Activated CD4-positive, alpha-beta T cell treated with anti-CD3 and anti-CD28 coated beads, Interleukin-2, amount 10 ng/mL, durations not matched to agents 7 days and 5 days (primary cell): ENCODE measurements at regions not wholly inside any gene's neighbourhood (a gene's known extent, or its start where the extent isn't known, plus 50 kb on each side); places are given as distances from the start of the nearest gene placed in this dataset.

ENCODE experiments used
- CTCF ChIA-PET: fragments of 350-600 bp; sonication (Branson Sonifier 250); formaldehyde crosslinking; loops from one replicate; lab custom pipeline; 2021; ENCODE audit warnings: antibody characterized with exemption; lab: Charles Lee
- POLR2A ChIA-PET: fragments of 350-600 bp; sonication (Branson Sonifier 250); formaldehyde crosslinking; loops from one replicate; lab custom pipeline; 2021; ENCODE audit warnings: antibody characterized with exemption; lab: Charles Lee
- DNase-seq: peaks from one replicate; pipeline ENCODE4 v3.0.0-alpha.2; 2020
- H3K27ac Mint-ChIP-seq: one replicate; pipeline ENCODE4 v1.8.0; 2021; ENCODE audit warnings: mild to moderate bottlenecking, moderate library complexity, mixed read lengths
- H3K27me3 Mint-ChIP-seq: one replicate; pipeline ENCODE4 v1.8.0; 2021; ENCODE audit warnings: mixed read lengths
- H3K36me3 Mint-ChIP-seq: one replicate; pipeline ENCODE4 v1.8.0; 2021; ENCODE audit warnings: low read depth, mixed read lengths
- H3K4me1 Mint-ChIP-seq: one replicate; pipeline ENCODE4 v1.8.0; 2021; ENCODE audit warnings: mixed read lengths
- H3K4me3 Mint-ChIP-seq: one replicate; pipeline ENCODE4 v1.8.0; 2021; ENCODE audit warnings: mild to moderate bottlenecking, moderate library complexity, mixed read lengths
- H3K9me3 Mint-ChIP-seq: one replicate; pipeline ENCODE4 v1.8.0; 2021; ENCODE audit warnings: mixed read lengths

DNA sequence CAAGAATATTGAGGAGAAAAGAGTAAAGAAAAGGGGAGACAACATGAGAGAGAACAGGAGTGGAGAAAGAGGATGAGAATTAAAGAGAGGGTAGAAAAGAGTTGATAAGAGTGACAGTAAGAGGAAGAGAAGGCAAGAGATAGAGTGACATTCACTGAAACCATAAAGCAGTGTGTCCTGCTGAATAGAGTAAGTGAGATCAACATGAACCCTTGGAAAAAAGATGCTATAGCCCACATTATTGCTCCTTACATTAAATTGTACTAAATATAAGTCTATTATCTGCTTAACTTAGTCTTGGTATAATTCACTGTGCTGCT, 489.5 kb downstream of the SHISA9 start:
- DNase-seq = no peak

DNA sequence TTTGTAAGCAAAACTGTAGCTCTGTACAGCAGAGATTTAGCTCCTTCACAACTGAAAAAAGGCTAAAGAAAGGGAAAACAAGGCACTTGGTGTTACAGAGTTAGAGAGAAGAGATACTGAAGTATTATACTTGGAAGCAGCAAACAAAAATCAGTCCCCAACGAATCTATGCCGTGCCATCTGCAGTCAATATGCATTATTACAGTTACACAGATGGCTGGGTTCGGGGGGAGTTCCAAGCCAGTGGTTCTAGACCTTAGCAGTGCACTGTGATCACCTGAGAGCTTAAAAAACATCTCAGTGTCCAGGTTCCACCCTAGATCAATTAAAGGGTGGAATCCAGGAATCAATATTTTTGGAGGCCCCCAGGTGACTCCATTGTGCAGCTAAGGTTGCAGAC, 489.9 kb downstream of the SHISA9 start:
- Mint-ChIP-seq H3K36me3 (no peaks in the 10 kb centered on the region), H3K9me3 (peaks cover 5% of the 10 kb centered on the region), H3K4me3 (no peak overlapping the region), H3K27me3 (no peaks in the 10 kb centered on the region), H3K4me1 (no peaks in the 10 kb centered on the region), H3K27ac (no peak overlapping the region)
- ChIA-PET POLR2A (no interaction called here), CTCF (no interaction called here)
- no peak for DNase-seq

More for the DNA sequence above, 489.5 kb downstream of the SHISA9 start:
- no peaks in the 10 kb centered on the region for H3K36me3 Mint-ChIP-seq
- no peaks in the 10 kb centered on the region for H3K4me1 Mint-ChIP-seq
- no peaks in the 10 kb centered on the region for H3K27me3 Mint-ChIP-seq
- H3K27ac Mint-ChIP-seq = no peak overlapping the region
- peaks cover 5% of the 10 kb centered on the region for H3K9me3 Mint-ChIP-seq
- ChIA-PET CTCF (no interaction called here), POLR2A (no interaction called here)
- H3K4me3 Mint-ChIP-seq = no peak overlapping the region

DNA sequence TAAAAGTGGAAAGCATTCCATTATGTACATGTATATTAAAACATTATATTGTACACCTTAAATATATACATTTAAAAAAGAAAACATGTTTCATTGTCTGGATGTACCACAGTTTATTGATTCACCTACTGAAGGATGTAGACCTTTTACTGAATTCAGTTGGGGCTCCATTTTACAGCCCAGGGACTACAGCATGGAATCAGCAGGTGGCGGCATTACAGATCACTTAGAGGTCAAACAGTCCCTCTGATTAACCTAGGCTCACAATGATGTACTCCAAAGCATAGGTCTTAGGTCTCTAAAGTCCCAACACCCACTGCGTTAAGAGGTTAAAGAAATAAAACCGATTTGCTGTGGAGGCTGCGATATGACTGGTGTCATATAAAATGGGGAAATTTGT, 490.9 kb downstream of the SHISA9 start:
- ChIA-PET POLR2A (no interaction called here), CTCF (no interaction called here)
- no peak overlapping the region for H3K27ac Mint-ChIP-seq
- DNase-seq = no peak
- H3K4me1 Mint-ChIP-seq = no peaks in the 10 kb centered on the region
- no peaks in the 10 kb centered on the region for H3K27me3 Mint-ChIP-seq
- H3K4me3 Mint-ChIP-seq = no peak overlapping the region
- no peaks in the 10 kb centered on the region for H3K36me3 Mint-ChIP-seq
- H3K9me3 Mint-ChIP-seq = peaks cover 3% of the 10 kb centered on the region

DNA sequence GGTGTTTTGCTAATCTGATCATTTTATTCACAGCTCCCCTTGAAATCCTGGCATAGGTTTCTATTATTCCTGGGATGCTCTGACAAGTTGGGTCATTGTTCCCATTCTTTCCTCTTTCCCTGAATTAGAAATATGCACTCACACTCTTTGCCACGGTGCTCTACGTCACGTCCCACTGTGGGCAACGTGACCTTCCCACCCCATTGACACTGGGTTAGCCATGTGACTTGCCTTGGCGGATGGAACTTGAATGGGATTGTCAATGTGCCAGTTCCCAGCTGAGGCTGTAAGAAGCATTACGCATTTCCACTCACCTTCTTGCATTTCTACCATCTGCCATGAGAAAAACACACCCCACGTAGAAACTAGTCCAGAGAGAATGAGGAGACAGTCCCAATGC, 492.4 kb downstream of the SHISA9 start:
- ChIA-PET POLR2A (no interaction called here), CTCF (no interaction called here)
- H3K4me1 Mint-ChIP-seq = no peaks in the 10 kb centered on the region
- no peak for DNase-seq
- no peak overlapping the region for H3K27ac Mint-ChIP-seq
- no peaks in the 10 kb centered on the region for H3K36me3 Mint-ChIP-seq
- no peak overlapping the region for H3K4me3 Mint-ChIP-seq
- H3K9me3 Mint-ChIP-seq = no peaks in the 10 kb centered on the region
- H3K27me3 Mint-ChIP-seq = no peaks in the 10 kb centered on the region

DNA sequence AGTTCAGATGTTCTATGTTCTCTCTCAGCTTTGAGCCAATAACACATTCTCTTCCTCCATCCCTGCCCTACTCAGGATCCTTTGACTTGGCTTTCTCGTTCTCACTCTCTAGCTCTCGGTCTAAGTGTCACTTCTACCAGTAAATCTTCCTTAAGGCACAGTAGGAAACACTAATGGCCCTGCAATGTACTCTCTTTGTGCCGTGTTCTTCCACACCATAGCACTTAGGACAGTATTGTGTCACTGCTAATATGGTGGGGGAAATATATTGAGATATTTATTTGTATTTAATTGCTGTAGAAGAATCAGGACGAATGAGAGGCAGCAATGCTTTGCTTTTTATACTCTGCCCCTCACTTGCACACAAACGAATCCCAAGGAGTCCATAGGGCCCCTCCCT, 493.1 kb downstream of the SHISA9 start:
- H3K27me3 Mint-ChIP-seq = no peaks in the 10 kb centered on the region
- H3K9me3 Mint-ChIP-seq = no peaks in the 10 kb centered on the region
- H3K4me1 Mint-ChIP-seq = no peaks in the 10 kb centered on the region
- no peak for DNase-seq
- no peak overlapping the region for H3K4me3 Mint-ChIP-seq
- CTCF ChIA-PET = no interaction called here
- H3K27ac Mint-ChIP-seq = no peak overlapping the region
- H3K36me3 Mint-ChIP-seq = no peaks in the 10 kb centered on the region
- POLR2A ChIA-PET = no interaction called here

DNA sequence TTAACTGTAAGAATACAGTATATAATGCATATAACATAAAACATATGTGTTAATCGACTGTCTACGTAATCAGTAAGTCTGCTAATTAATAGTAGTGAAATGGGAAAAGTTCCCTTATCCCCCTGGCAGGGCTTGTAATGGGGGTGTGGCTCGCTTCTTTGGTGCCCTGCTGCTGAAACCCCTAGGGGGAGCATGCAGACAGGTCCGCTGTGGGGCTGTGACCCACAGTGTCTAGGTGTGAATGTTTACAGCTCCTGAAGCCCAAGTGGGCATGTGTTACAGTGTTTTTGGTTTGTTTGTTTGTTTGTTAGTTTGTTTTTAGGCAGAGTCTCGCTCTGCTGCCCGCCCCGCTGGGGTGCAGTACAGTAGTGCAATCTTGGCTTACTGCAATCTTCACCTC, 495.7 kb downstream of the SHISA9 start:
- ChIA-PET CTCF (no interaction called here), POLR2A (no interaction called here)
- no peak for DNase-seq
- H3K9me3 Mint-ChIP-seq = peaks cover 2% of the 10 kb centered on the region
- H3K4me1 Mint-ChIP-seq = no peaks in the 10 kb centered on the region
- no peak overlapping the region for H3K4me3 Mint-ChIP-seq
- H3K27ac Mint-ChIP-seq = no peak overlapping the region
- no peaks in the 10 kb centered on the region for H3K27me3 Mint-ChIP-seq
- no peaks in the 10 kb centered on the region for H3K36me3 Mint-ChIP-seq

DNA sequence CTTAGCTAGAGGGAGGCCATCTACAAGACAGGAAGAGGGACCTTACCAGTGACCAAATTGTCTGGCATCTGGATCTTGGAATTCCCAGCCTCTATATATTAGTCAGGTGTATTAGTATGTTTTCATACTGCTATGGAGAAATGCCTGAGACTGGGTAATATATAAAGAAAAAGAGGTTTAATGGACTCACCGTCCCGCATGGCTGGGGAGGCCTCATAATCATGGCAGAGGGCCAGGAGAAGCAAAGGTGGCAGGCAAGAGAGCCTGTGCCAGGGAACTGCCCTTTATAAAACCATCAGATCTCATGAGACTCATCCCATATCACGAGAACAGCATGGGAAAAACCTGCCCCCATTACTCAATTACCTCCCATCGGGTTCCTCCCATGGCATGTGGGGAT, 500.2 kb downstream of the SHISA9 start:
- ChIA-PET POLR2A (no interaction called here), CTCF (no interaction called here)
- no peak overlapping the region for H3K4me3 Mint-ChIP-seq

DNA sequence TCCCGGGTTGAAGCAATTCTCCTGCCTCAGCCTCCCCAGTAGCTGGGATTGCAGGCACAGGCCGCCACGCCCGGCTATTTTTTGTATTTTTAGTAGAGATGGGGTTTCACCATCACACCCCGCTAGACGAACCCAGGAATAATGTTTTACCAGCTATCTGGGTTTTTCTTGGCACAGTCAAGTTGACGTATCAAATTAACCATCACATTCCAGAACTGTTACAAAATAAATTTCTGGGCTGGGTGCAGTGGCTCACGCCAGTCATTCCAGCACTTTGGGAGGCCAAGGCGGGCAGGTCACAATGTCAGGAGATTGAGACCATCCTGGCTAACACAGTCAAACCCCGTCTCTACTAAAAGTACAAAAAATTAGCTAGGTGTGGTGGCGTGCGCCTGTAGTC, 501.2 kb downstream of the SHISA9 start:
- CTCF ChIA-PET = no interaction called here
- H3K27ac Mint-ChIP-seq = no peak overlapping the region
- no peak for DNase-seq
- H3K9me3 Mint-ChIP-seq = peaks cover 2% of the 10 kb centered on the region
- POLR2A ChIA-PET = no interaction called here
- no peak overlapping the region for H3K4me3 Mint-ChIP-seq
- no peaks in the 10 kb centered on the region for H3K36me3 Mint-ChIP-seq
- no peaks in the 10 kb centered on the region for H3K4me1 Mint-ChIP-seq
- H3K27me3 Mint-ChIP-seq = no peaks in the 10 kb centered on the region

More for the DNA sequence above, 500.2 kb downstream of the SHISA9 start:
- no peak for DNase-seq
- Mint-ChIP-seq H3K27me3 (no peaks in the 10 kb centered on the region), H3K36me3 (no peaks in the 10 kb centered on the region), H3K27ac (no peak overlapping the region), H3K9me3 (peaks cover 2% of the 10 kb centered on the region), H3K4me1 (no peaks in the 10 kb centered on the region)

DNA sequence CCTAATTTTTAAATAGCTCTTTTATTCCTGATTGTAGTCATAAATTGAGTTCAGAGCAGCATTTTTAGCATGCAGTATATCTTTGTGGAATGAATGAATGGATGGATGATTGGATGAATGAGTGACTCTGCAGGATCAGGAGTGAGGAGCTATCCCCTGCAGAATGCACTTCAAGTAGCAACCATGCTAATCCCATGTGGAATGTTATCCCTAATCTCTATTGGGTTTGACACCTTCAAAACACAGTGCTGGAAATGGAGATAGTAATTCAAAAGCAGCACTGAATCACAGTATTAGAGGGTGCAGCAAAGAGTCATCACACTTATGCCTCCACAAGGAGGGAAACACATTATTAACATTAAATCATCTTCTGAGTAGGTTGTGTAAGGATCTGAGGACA, 501.9 kb downstream of the SHISA9 start:
- no peak for DNase-seq
- Mint-ChIP-seq H3K36me3 (no peaks in the 10 kb centered on the region), H3K4me1 (no peaks in the 10 kb centered on the region), H3K4me3 (no peak overlapping the region), H3K9me3 (peaks cover 2% of the 10 kb centered on the region), H3K27me3 (no peaks in the 10 kb centered on the region), H3K27ac (no peak overlapping the region)
- POLR2A ChIA-PET = no interaction called here
- CTCF ChIA-PET = no interaction called here

DNA sequence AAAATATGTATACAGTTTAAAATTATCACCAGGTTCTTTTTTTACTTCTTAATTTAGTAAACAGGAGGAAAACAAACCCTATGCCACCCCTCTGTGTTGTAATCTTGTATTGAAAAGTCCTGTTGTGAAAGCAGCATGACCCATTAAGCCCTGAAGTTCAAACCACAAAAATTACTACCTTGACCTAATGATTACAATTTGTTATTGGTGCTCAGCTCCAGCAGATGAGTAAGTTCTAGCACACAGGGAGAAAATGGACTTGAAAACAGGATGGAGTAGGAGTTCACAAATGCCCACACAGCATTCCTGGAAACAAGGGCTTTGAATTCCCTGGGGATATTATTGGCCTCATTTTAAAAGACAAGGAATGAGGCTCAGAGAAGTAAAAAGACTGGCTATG, 505.8 kb upstream of the ERCC4 start:
- no peaks in the 10 kb centered on the region for H3K36me3 Mint-ChIP-seq
- no peak overlapping the region for H3K27ac Mint-ChIP-seq
- DNase-seq = no peak
- H3K27me3 Mint-ChIP-seq = no peaks in the 10 kb centered on the region
- no peak overlapping the region for H3K4me3 Mint-ChIP-seq
- CTCF ChIA-PET = no interaction called here
- POLR2A ChIA-PET = no interaction called here
- no peaks in the 10 kb centered on the region for H3K9me3 Mint-ChIP-seq
- H3K4me1 Mint-ChIP-seq = no peaks in the 10 kb centered on the region

DNA sequence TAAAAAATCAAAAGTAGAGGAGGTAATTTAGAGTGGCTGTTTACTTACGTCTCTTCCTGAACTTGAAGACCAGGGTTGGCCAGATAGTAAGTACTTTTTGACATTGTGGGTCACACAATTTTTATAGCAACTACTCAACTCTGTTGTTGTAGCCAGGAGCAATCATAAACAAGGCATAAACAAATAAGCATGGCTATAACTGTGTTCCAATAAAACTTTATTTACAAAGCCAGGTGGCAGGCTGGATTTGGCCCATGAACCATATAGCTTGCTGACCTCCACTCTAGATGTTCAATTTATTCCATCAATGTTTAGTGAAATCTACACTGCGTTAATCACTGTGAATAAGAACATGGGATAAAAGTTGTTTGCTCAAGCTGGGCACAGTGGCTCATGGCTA, 500.4 kb upstream of the ERCC4 start:
- ChIA-PET POLR2A (no interaction called here), CTCF (no interaction called here)
- H3K36me3 Mint-ChIP-seq = no peaks in the 10 kb centered on the region
- H3K4me1 Mint-ChIP-seq = no peaks in the 10 kb centered on the region
- H3K27ac Mint-ChIP-seq = no peak overlapping the region
- no peaks in the 10 kb centered on the region for H3K27me3 Mint-ChIP-seq
- no peaks in the 10 kb centered on the region for H3K9me3 Mint-ChIP-seq
- no peak for DNase-seq
- H3K4me3 Mint-ChIP-seq = no peak overlapping the region

DNA sequence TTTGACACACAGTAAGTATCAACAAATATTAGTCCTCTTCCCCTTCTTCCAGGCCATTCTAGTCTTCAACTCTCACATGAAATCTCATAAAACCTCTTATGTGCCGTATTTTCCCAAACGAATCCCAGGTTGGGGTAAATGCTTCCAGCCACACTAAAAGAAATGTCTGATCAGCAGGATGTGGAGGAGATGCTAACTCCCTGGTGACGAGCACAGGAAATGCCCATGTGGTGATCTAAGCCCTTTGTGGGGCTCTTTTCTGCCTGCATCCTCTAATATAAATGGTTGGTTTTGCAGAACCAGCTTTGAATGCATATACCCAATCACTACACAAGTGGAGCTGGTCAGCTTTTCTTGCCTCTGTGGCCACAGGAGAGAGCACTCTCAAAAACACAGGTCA, 498.2 kb upstream of the ERCC4 start:
- Mint-ChIP-seq H3K9me3 (peaks cover 2% of the 10 kb centered on the region), H3K4me3 (no peak overlapping the region), H3K27me3 (no peaks in the 10 kb centered on the region), H3K36me3 (no peaks in the 10 kb centered on the region), H3K27ac (no peak overlapping the region), H3K4me1 (no peaks in the 10 kb centered on the region)
- DNase-seq = no peak
- CTCF ChIA-PET = no interaction called here
- POLR2A ChIA-PET = no interaction called here

DNA sequence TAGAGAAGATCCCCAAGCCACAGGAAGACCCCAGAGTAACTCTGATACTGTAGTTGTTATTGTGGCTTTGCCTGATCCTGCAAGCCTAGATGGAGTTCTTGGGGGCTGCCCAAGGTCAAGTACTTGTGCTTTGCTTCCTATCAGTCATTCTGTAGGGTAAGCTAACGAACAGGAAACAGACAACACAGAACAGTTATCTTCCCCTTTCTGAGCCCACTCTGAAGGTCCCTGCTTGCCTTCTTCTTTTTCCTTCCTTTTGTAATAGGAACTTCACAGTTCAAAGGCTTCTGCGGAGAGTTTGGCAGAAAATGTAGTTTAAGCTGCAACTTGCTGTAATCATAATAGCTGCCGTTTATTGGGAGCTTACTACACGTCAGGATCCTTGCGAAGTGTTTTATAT, 494.1 kb upstream of the ERCC4 start:
- ChIA-PET POLR2A (no interaction called here), CTCF (no interaction called here)
- no peak overlapping the region for H3K27ac Mint-ChIP-seq
- no peaks in the 10 kb centered on the region for H3K27me3 Mint-ChIP-seq
- peaks cover 2% of the 10 kb centered on the region for H3K9me3 Mint-ChIP-seq
- H3K4me1 Mint-ChIP-seq = no peaks in the 10 kb centered on the region
- no peak overlapping the region for H3K4me3 Mint-ChIP-seq
- H3K36me3 Mint-ChIP-seq = no peaks in the 10 kb centered on the region
- no peak for DNase-seq

DNA sequence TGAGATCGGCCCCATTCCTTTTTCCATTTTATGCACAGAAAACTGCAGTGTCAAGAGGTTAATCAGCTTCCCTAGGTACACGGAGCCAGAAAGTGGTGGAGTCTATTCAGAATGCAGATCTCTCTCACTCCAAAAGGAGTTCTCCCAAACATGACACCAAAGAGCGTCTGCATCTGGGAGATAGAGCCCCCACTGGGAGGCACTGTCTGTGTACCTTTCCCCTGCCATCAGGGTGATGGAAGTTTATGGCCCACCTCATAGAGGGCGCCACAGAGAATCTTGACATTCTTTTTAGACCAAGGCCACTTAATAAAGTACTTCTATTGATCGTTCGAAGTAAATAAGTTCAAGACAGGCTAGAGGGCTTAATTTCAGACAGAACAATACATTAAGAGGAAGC, 493.7 kb upstream of the ERCC4 start:
- no peaks in the 10 kb centered on the region for H3K27me3 Mint-ChIP-seq
- H3K27ac Mint-ChIP-seq = no peak overlapping the region
- no peak overlapping the region for H3K4me3 Mint-ChIP-seq
- H3K36me3 Mint-ChIP-seq = no peaks in the 10 kb centered on the region
- ChIA-PET POLR2A (no interaction called here), CTCF (no interaction called here)
- H3K4me1 Mint-ChIP-seq = no peaks in the 10 kb centered on the region
- DNase-seq = no peak
- peaks cover 2% of the 10 kb centered on the region for H3K9me3 Mint-ChIP-seq

DNA sequence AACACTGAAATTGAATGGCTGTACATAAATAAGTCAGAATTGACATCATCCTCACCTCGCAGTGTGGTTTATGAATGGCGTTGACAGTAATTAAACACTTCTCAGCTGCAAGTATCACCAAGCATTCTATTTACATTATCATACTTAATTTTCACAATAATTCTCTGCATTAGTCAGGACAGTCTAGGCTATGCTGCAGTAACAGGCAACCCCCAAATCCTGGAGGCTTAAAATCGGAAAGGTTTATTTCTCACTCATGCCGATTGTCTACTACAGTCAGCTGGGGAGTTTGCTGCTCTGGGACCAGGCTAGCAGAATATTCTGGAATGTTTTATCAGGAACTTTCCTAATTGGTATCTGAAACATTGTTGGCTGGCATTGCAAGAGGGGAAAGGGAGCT, 493.2 kb upstream of the ERCC4 start:
- POLR2A ChIA-PET = no interaction called here
- no peak overlapping the region for H3K27ac Mint-ChIP-seq

More for the DNA sequence above, 493.2 kb upstream of the ERCC4 start:
- no peak for DNase-seq
- no peaks in the 10 kb centered on the region for H3K27me3 Mint-ChIP-seq
- no peaks in the 10 kb centered on the region for H3K4me1 Mint-ChIP-seq
- H3K4me3 Mint-ChIP-seq = no peak overlapping the region
- peaks cover 2% of the 10 kb centered on the region for H3K9me3 Mint-ChIP-seq
- H3K36me3 Mint-ChIP-seq = no peaks in the 10 kb centered on the region
- CTCF ChIA-PET = interaction anchor here (1.4 kb wide), 1 partner anchor 12 kb away, joined by 4 read pairs; no protein-coding TSS in a partner anchor
